Adrenal gland (tissue), 5 donors: ENCODE measurements at regions not wholly inside any gene's neighbourhood (a gene's known extent, or its start where the extent isn't known, plus 50 kb on each side); places are given as distances from the start of the nearest gene placed in this dataset.

ENCODE experiments used
- POLR2A ChIP-seq, 2 donors: fragments of 450-650 bp; IDR thresholded peaks; one replicate each; pipeline ENCODE4 v1.6.1; 2017; ENCODE audit warnings: antibody characterized with exemption in 2 of 2, mild to moderate bottlenecking in 2 of 2, moderate library complexity in 1 of 2
- TF ChIP-seq, protein P1 (sequence below), 6 experiments: fragments of 450-650 bp in 4 of 6; fragments of 200-600 bp in 2 of 6; sonication (generic) in 1 of 6; IDR thresholded peaks; 1 replicate in 5 of 6; 2 replicates in 1 of 6; pipeline versions ENCODE4 v1.5.1 to v1.8.0; 2016 to 2021; ENCODE audit warnings: antibody characterized with exemption in 6 of 6, mild to moderate bottlenecking in 2 of 6, moderate library complexity in 1 of 6
- donor health status: DM: no; HTN: no; CAD: no.

DNA sequence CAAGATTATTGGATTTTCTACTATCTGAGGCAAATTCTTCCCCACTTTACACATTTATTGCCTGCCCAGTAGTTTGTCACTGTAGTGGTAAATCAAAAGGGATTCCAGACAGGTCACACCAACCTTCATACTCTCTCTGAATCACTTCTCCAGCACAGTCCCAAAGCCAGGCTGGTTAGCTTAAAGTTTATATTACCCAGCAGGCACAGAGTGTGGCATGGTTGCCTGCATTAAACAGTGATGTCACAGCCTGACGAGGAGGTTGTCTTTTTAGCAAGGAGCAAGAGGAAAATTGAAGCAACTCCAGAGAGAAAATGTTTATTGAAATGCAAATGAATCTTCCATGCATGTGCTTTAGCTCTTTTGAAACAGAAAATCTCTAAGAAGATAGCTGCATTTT is 375.5 kb upstream of the CELF2 start:
- TF ChIP-seq, protein P1, sequence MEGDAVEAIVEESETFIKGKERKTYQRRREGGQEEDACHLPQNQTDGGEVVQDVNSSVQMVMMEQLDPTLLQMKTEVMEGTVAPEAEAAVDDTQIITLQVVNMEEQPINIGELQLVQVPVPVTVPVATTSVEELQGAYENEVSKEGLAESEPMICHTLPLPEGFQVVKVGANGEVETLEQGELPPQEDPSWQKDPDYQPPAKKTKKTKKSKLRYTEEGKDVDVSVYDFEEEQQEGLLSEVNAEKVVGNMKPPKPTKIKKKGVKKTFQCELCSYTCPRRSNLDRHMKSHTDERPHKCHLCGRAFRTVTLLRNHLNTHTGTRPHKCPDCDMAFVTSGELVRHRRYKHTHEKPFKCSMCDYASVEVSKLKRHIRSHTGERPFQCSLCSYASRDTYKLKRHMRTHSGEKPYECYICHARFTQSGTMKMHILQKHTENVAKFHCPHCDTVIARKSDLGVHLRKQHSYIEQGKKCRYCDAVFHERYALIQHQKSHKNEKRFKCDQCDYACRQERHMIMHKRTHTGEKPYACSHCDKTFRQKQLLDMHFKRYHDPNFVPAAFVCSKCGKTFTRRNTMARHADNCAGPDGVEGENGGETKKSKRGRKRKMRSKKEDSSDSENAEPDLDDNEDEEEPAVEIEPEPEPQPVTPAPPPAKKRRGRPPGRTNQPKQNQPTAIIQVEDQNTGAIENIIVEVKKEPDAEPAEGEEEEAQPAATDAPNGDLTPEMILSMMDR (IDR thresholded peaks at IDR 0.05), result no peak
- no peak for TF ChIP-seq POLR2A (IDR thresholded peaks at IDR 0.05)
